HG03066 (cell line): ENCODE measurements at regions not wholly inside any gene's neighbourhood (a gene's known extent, or its start where the extent isn't known, plus 50 kb on each side); places are given as distances from the start of the nearest gene placed in this dataset.
"Not testable (repeated sequence)": the region's sequence is repeated elsewhere in the genome, so short reads cannot be mapped to it uniquely, and the experiment has no call there.

Experiments
- ATAC-seq: cut with Tn5 transposase; IDR thresholded peaks from one replicate; pipeline ENCODE4 v1.9.1; 2021; ENCODE audit warnings: low read depth; ENCODE audit not compliant: unreplicated experiment

- no peak for ATAC-seq
Observed at GRCh38 chrX:129361576-129361975, 161.7 kb downstream of the SMARCA1 start.

- peak; percentile 76 for ATAC-seq
Observed at GRCh38 chrX:129360175-129360574, 163.1 kb downstream of the SMARCA1 start.

- no peak for ATAC-seq
Observed at GRCh38 chrX:129359269-129359668, 164.0 kb downstream of the SMARCA1 start.

GRCh38 chrX:129357428-129357827, 165.9 kb downstream of the SMARCA1 start:
- ATAC-seq: not testable (repeated sequence)

GRCh38 chrX:129347291-129347690, 176.0 kb downstream of the SMARCA1 start:
- ATAC-seq: no peak

GRCh38 chrX:129346574-129346973, 176.7 kb downstream of the SMARCA1 start:
- no peak for ATAC-seq

GRCh38 chrX:129337264-129337663, 186.0 kb downstream of the SMARCA1 start:
- ATAC-seq: not testable (repeated sequence)

GRCh38 chrX:129323115-129323514, 200.2 kb downstream of the SMARCA1 start:
- ATAC-seq: no peak

GRCh38 chrX:129318375-129318774, 204.9 kb downstream of the SMARCA1 start:
- ATAC-seq: no peak

- no peak for ATAC-seq
Observed at GRCh38 chrX:129316461-129316860, 206.8 kb downstream of the SMARCA1 start.

GRCh38 chrX:129310000-129310399, 213.3 kb downstream of the SMARCA1 start:
- ATAC-seq: no peak

GRCh38 chrX:129262912-129263311, 260.4 kb downstream of the SMARCA1 start:
- ATAC-seq: no peak

GRCh38 chrX:129255516-129255915, 267.8 kb downstream of the SMARCA1 start:
- not testable (repeated sequence) for ATAC-seq

GRCh38 chrX:129249563-129249962, 273.7 kb downstream of the SMARCA1 start:
- no peak for ATAC-seq

- no peak for ATAC-seq
Observed at GRCh38 chrX:129247642-129248041, 275.6 kb downstream of the SMARCA1 start.

GRCh38 chrX:129239371-129239770, 283.9 kb downstream of the SMARCA1 start:
- ATAC-seq: no peak

- no peak for ATAC-seq
Observed at GRCh38 chrX:129238011-129238410, 285.3 kb downstream of the SMARCA1 start.

GRCh38 chrX:129235903-129236302, 287.4 kb downstream of the SMARCA1 start:
- ATAC-seq: no peak

GRCh38 chrX:129233786-129234185, 289.5 kb downstream of the SMARCA1 start:
- no peak for ATAC-seq

GRCh38 chrX:129230850-129231512, 292.3 kb downstream of the SMARCA1 start:
- ATAC-seq: no peak

- no peak for ATAC-seq
Observed at GRCh38 chrX:129230168-129230567, 293.1 kb downstream of the SMARCA1 start.

GRCh38 chrX:129227366-129227765, 295.9 kb downstream of the SMARCA1 start:
- no peak for ATAC-seq

GRCh38 chrX:129193357-129193756, 329.9 kb downstream of the SMARCA1 start:
- ATAC-seq: no peak
